Nephron progenitor cell (in vitro differentiated cells): ENCODE measurements at regions not wholly inside any gene's neighbourhood (a gene's known extent, or its start where the extent isn't known, plus 50 kb on each side); places are given as distances from the start of the nearest gene placed in this dataset.

Experiments used
- DNase-seq: peaks from one replicate; pipeline ENCODE4 v3.0.0; 2021
- H3K27ac Mint-ChIP-seq: 2 replicates; pipeline ENCODE4 v1.8.0; 2021; ENCODE audit warnings: mild to moderate bottlenecking, moderate library complexity, mixed read lengths
- H3K27me3 Mint-ChIP-seq: 2 replicates; pipeline ENCODE4 v1.8.0; 2021; ENCODE audit warnings: mild to moderate bottlenecking, low read depth, mixed read lengths; ENCODE audit not compliant: poor library complexity
- H3K36me3 Mint-ChIP-seq: 2 replicates; pipeline ENCODE4 v1.8.0; 2021; ENCODE audit warnings: low read depth, mixed read lengths
- H3K4me1 Mint-ChIP-seq: 2 replicates; pipeline ENCODE4 v1.8.0; 2021; ENCODE audit warnings: mixed read lengths
- H3K4me3 Mint-ChIP-seq: 2 replicates; pipeline ENCODE4 v1.8.0; 2021; ENCODE audit warnings: mild to moderate bottlenecking, moderate library complexity, mixed read lengths
- H3K9me3 Mint-ChIP-seq: 2 replicates; pipeline ENCODE4 v1.8.0; 2021; ENCODE audit warnings: mild to moderate bottlenecking, moderate library complexity, mixed read lengths
- TF ChIP-seq, protein P1 (sequence below): fragments of 200-600 bp; sonication (generic); IDR thresholded peaks from 2 replicates; pipeline ENCODE4 v1.5.0; 2021; ENCODE audit warnings: antibody characterized with exemption

DNA sequence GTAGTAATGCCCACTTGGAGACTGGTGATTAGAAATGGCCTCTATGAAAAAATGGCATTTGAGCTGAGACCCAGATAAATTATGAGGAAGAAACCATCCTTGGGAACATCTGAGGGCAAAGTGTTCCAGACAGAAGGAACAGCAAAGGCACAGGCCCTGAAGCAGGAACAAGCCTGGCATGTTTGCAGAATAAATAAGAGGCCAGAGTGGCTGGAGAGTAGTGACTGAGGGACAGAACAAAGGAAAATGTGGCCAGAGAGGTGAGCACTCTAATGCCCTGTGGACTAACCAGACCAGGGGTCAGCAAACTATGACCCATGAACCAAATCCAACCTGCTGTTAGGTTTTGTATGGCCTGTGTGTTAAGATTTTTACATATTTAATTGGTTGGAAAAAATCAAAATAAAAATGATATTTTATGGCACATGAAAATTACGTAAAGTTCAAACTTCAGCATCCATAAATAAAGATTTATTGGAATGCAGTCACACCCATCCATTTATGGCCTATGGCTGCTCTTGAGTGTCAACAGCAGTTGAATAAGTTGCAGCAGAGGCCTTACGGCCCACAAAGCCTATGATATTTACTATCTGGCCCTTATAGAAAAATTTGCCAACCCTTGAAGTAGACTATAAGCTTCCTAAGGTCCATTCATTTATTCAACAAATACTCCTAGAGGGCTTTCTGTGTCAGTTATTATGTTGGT, 210.0 kb upstream of the TOX3 start:
- Mint-ChIP-seq H3K27ac (no peak overlapping the region), H3K4me1 (no peaks in the 10 kb centered on the region), H3K4me3 (no peak overlapping the region), H3K36me3 (no peaks in the 10 kb centered on the region), H3K9me3 (no peaks in the 10 kb centered on the region), H3K27me3 (no peaks in the 10 kb centered on the region)
- TF ChIP-seq, protein P1, sequence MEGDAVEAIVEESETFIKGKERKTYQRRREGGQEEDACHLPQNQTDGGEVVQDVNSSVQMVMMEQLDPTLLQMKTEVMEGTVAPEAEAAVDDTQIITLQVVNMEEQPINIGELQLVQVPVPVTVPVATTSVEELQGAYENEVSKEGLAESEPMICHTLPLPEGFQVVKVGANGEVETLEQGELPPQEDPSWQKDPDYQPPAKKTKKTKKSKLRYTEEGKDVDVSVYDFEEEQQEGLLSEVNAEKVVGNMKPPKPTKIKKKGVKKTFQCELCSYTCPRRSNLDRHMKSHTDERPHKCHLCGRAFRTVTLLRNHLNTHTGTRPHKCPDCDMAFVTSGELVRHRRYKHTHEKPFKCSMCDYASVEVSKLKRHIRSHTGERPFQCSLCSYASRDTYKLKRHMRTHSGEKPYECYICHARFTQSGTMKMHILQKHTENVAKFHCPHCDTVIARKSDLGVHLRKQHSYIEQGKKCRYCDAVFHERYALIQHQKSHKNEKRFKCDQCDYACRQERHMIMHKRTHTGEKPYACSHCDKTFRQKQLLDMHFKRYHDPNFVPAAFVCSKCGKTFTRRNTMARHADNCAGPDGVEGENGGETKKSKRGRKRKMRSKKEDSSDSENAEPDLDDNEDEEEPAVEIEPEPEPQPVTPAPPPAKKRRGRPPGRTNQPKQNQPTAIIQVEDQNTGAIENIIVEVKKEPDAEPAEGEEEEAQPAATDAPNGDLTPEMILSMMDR = no peak
- no peak for DNase-seq

DNA sequence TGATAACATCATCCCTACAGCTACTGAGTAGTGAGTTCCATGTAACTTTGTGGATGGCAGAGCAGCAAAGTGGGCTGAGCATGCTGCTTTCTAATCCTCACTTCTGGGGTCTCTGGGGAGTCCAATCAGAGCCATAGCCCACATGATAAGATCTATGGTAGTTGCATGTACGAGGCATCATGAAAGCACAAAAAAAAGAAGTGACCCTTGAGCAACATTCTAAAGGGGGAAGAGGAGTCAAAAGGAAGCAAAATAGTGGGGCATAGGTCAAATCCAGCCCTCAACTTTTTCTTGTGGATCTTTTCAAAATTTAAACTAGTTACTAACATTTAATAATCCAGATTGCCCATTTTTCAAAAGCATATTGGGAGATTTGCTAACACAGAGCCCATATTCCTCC, 208.5 kb upstream of the TOX3 start:
- Mint-ChIP-seq H3K27ac (no peak overlapping the region), H3K27me3 (no peaks in the 10 kb centered on the region), H3K9me3 (no peaks in the 10 kb centered on the region), H3K4me3 (no peak overlapping the region), H3K36me3 (no peaks in the 10 kb centered on the region), H3K4me1 (no peaks in the 10 kb centered on the region)
- TF ChIP-seq, protein P1 = no peak
- DNase-seq = no peak

DNA sequence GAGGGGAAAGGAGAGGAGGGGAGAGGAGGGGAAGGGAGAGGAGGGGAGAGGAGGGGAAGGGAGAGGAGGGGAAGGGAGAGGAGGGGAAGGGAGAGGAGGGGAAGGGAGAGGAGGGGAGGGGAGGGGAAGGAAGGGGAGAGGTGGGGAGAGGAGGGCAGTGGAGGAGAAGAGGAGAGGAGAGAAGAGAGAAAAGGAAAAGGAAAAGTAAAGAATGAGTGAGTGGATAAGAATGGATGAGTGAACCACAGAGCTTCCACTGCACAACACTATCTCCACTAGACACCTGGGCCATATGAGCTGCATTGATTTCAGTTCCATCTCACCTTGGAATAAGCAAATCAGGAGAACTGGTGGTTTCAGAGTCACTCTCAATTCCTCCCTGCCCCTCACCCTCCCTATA, 204.1 kb upstream of the TOX3 start:
- Mint-ChIP-seq H3K4me1 (no peaks in the 10 kb centered on the region), H3K27me3 (peaks cover 2% of the 10 kb centered on the region), H3K36me3 (no peaks in the 10 kb centered on the region), H3K27ac (no peak overlapping the region), H3K4me3 (no peak overlapping the region), H3K9me3 (no peaks in the 10 kb centered on the region)
- DNase-seq = no peak
- TF ChIP-seq, protein P1 = no peak

DNA sequence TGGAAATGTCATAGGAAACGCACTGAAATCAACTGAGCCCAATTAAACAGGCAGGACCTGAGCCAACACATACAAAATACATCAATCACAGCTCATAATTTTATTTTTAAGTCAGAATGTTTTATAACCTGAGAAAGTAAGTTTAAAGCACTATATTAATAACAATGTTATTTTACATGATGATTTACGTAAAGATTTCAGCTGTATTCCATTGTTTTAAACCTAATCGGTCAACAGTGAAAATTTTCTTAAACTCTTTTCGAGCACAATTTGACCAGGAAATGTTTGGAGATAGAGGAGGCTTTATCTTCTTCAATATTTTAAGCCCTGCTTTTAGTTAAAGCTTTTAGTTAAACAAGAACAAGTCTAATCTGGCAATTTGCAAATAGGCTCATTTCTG, 201.8 kb upstream of the TOX3 start:
- DNase-seq = no peak
- TF ChIP-seq, protein P1 = no peak
- Mint-ChIP-seq H3K4me3 (no peak overlapping the region), H3K4me1 (no peaks in the 10 kb centered on the region), H3K9me3 (no peaks in the 10 kb centered on the region), H3K36me3 (no peaks in the 10 kb centered on the region), H3K27me3 (peaks cover 10% of the 10 kb centered on the region), H3K27ac (no peak overlapping the region)

DNA sequence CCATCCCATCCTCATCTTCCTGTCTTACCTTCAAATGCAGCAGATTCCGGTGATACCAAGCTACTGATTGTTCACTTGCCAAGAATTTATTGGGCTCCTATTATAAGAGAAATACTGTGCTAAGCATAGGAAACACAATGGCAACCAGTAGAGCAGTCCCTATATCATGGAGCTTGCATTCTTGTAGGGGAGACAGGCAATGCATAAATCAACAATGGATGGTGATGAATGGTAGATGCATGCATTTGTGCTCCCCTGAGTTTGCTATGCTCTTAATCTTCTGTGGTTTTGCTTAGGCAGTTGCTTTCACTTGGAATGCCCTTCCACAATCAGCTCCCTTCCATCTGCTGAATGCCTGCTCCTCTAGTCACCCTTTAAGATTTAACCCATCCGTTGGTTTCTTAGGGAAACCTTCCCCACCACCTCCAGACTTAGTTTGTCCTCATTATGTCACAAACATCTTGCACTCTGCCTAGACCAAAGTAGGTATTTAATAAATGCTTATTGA, 200.2 kb upstream of the TOX3 start:
- H3K27ac Mint-ChIP-seq = peak overlapping the region; percentile 4
- TF ChIP-seq, protein P1 = no peak
- no peak for DNase-seq
- peaks cover 10% of the 10 kb centered on the region for H3K27me3 Mint-ChIP-seq
- H3K36me3 Mint-ChIP-seq = no peaks in the 10 kb centered on the region
- H3K9me3 Mint-ChIP-seq = no peaks in the 10 kb centered on the region
- no peak overlapping the region for H3K4me3 Mint-ChIP-seq
- no peaks in the 10 kb centered on the region for H3K4me1 Mint-ChIP-seq

DNA sequence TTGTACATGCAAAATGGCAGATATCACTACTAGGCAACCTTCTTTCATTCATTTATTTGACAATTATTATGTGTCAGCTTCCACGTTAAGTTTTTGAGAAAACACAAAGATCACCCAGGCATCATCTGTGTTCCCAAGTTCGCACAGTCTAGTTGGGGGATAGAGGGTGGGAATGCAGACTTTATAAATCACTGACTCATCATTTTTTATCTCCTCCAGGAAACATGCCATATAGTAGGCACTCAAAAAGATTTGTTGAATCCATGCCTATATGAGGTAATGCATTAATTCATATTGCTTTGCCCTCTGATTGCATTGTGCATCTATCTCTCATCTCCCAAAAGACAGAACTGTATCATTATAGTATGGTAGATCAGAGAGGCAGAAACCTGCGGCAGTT, 196.8 kb upstream of the TOX3 start:
- H3K36me3 Mint-ChIP-seq = no peaks in the 10 kb centered on the region
- no peak overlapping the region for H3K4me3 Mint-ChIP-seq
- H3K27ac Mint-ChIP-seq = no peak overlapping the region
- TF ChIP-seq, protein P1 = no peak
- no peaks in the 10 kb centered on the region for H3K4me1 Mint-ChIP-seq
- no peak for DNase-seq
- peaks cover 3% of the 10 kb centered on the region for H3K9me3 Mint-ChIP-seq
- peaks cover 10% of the 10 kb centered on the region for H3K27me3 Mint-ChIP-seq
